ENCODE measurements at regions not wholly inside any gene's neighbourhood (a gene's known extent, or its start where the extent isn't known, plus 50 kb on each side); places are given as distances from the start of the nearest gene placed in this dataset.
"Not testable (repeated sequence)": the region's sequence is repeated elsewhere in the genome, so short reads cannot be mapped to it uniquely, and the experiment has no call there.

DNA sequence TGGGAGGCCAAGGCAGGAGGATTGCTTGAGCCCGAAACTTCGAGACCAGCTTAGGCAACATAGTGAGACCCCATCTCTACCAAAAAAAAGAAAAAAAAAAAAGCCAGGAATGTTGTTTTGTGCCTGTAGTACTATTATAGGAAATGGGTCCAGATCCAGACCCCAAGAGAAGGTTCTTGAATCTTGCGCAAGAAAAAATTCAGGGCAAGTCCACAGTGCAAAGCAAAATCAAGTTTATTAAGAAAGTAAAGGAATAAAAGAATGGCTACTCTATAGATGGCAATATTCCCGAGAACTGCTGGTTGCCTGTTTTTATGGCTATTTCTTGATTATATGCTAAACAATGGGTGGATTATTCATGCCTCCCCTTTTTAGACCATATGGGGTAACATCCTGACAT lies 51.2 kb upstream of the RDX start:
- DNase-seq (ENCODE audit: low spot score): no peak

DNA sequence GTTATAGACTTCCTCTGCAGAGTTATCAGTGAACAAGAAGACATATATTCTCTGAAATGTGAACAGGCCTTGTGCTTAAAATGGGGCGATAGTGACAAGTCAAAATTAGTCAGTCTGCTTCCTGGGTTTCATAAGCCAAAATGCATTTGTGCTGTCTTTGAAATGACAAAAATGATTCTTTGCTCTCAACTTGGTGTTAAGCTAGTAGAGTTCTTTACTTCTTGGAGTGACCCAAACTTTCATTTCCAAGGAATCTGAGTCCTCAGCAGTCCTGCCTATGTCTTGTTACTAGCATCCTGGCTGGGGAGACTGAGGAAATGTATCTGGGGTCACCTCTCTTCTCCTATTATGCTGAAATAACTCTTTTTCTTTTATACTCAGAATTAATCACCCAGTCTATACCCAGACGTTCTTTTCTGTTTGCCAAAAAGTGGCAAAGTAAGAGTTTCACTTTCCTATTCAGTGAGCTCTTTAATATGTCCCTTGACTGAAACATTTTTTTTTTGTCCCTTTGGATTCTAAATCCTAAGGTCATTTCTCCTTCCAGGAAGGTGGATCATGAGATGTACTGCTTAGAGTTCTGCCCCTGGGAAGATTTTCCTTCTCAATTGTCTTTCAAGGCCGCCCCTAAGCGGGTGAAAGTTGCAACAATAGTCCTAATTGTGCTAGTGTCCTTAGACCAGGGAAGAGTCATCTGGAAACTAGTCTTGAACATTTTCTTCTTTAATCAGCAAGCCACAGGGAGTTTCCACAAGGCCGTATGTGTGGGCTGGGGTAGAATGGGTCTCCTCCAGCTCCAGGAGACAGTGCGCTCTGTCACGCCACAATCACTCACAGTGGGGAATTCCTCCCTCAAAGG lies 53.0 kb upstream of the RDX start:
- no peak for DNase-seq (ENCODE audit: low spot score)

DNA sequence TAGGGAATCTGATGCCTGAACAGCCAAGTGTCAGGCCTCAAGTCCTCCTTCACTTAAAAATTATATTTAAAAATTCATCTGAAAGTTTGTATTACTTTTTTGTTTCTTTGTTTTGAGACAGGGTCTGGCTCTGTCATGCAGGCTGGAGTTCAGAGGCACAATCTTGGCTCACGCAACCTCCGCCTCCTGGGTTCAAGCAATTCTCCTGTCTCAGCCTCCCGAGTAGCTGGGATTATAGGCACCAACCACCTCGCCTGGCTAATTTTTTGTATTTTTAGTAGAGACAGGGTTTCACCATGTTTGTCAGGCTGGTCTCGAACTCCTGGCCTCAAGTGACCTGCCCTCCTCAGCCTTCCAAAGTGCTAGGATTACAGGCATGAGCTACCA lies 53.6 kb upstream of the RDX start:
- not testable (repeated sequence) for DNase-seq (ENCODE audit: low spot score)

DNA sequence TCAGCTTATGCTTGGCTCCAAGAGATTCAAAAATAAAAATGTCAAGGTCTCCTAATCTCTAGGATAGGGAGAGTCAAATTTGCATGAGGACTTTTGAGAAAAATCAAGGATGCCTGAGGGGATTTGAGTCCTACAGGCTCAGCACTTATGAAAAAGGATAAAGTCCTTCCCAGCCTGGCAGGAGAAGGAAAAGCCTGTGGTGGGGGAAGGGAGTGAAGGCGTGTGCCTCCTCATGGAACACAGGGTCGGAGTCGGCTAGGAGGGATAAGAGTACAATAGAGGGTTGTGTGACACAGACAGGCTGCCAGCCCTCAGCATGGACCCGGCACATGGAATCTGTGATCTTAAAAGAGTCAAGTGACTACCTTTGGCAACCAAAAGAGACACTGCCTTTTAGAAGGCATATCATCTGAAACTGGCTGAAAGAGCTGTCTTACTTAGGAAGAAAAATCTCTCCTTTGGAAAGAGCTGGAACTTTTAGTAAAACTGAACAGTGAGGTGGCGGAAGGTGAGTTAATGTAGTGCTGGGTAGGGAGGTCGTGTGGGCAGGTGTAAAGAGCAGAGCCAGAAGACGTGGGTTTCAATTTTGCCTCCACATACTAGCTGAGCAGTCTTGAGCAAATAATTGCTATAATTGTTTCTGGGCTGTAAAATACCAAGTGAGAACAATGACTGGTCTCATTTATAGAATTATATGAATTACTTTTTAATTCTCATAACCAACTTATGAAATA lies 58.8 kb upstream of the RDX start:
- DNase-seq (ENCODE audit: low spot score): no peak

DNA sequence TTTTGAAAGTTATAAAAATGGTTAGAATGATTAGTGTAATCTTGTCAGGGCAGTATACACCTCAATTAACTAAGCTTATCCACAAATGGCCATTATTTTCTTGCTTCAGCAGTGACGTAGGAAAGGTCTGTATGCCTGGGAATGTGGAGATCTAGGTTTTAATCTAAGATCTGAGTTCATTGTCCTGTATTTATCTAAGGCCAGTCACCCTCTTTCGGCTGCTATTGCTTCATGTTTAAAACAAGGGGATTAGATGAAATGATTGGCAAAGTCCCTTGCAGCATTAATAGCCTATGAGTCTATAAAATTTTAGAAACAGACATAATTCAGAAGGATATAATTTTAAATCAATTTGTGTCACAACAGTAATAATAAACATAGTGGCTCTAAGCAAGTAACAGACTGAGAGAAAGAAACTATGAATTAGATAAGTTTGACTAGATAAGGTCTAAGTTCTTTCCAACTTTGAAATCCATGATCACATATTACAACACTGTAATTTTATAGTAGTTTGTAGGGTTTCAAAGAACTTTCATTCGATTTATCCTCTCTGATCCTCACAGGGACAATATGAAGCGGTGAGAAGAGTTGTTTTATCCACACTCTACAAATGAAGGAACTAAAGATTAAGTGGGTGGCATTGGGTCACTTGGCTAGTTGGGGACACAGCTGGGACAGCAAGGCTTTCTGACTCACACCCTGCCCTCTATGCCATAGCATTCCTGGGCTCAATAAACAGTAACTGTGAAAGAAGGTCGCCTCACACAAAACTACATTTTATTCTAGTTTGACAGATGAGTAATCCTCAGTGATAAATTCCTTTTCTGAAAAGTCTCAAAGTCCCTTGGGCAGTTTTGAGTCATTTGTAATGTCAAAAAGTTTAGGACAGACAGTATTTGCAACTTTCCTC lies 60.6 kb upstream of the RDX start:
- no peak for DNase-seq (ENCODE audit: low spot score)

DNA sequence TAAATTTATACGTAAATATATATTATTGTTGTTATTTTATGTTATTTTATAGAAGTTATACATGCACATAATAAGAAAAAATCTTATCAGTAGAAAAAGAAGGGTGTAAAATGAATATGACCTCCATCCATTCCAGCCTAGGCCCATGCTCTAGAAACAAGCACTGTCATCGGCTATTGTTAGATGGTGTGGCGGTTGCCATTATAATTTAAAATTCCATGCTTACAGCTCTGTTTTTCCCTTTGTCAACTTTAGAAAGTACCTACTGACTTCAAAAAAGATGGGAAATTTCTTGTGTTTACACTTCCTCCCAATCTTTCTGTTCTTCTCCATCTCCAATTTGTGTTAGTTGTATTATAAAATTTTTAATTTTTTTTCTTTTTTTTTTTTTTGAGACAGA lies 61.9 kb upstream of the RDX start:
- no peak for DNase-seq (ENCODE audit: low spot score)

DNA sequence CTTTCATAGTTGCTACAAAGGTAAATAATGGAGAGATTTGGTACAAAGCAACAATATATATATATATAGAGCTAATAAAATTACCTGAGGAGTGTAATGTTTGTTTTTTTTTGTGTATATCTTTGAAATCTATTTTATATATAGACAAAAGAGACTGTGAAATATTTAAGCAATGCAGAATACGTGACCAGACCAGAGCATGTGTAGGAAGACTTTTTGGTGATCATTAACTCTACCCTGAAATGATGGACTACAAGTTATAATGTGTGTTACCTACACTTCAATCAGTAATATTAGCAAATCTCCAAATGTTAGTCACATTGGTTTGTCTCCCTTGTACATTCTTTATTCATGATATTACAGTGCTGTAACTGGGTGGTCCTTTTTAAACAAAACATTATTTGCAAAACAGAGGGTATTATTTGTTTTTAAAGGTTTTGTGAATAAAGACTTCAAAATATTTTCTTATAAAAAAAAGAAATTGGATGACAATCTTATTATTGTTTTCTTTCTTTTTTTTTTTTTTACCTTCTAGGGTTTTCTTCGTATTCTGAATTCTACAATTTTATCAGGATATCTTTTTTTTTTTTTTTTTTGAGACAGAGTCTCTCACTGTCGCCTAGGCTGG lies 64.5 kb upstream of the RDX start:
- not testable (repeated sequence) for DNase-seq (ENCODE audit: low spot score)

DNA sequence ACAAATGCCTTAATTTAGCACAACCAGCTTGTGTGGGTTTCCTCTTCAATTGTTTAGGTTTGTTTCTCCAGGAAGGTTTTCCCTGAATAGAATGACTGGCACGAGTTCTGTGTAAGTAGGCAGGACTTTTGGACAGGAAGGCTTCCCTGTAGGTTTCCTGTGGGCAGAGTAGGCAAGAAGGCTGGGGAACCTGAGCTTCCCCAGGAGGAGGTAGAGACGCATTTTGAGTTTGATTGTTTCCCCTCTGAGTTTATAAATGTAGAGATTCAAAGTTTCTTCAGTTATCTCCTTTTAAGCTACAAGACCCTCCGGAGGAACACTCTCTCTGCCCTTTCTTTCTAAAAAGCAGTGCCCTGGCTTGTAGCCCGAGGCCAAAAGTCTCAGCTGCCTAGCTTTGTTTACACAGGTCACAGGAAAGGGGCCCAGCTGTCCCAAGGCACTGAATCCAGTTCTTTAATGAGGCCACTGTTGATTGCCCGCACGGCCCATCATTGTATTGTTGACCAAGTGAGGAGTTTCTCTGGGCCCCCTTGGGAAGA lies 66.6 kb upstream of the RDX start:
- no peak for DNase-seq (ENCODE audit: low spot score)

DNA sequence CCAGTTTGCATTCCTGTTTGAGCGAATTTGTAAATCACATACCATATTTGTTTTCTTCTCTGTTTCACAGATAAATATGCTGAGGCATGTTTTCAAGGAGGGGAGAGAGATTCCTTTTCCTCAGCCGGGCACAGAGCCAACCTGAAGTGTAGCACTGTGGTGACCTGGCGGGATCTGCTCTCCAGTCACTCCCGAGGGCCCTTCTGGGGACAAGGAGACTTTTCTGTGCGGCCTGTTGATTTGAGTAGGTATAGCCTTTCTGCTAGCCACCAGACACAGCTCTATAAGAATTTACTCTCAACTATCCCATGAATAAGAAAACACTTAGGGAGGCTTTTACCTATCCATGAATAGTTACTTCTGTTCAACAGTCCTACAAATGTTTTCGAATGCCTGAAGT lies 63.5 kb upstream of the FDX1 start:
- DNase-seq (ENCODE audit: low spot score): no peak

DNA sequence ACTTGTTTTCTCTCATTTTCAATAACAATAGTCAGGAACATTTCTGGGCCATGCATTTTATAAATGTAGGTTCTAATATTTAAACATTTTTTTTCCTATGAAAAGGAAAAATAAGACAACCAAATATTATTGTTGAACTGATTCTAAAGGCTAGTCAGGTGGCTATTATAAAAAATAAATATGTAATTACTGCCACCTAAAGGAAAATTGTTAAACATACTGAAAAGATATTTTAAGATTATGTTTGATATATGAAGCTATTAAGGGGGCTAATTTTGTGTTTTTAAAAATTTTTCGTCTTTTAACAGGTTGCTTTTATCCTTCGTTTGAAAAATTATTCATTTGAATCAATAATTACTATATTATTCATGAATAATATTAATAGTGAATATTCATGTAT lies 62.2 kb upstream of the FDX1 start:
- no peak for DNase-seq (ENCODE audit: low spot score)

DNA sequence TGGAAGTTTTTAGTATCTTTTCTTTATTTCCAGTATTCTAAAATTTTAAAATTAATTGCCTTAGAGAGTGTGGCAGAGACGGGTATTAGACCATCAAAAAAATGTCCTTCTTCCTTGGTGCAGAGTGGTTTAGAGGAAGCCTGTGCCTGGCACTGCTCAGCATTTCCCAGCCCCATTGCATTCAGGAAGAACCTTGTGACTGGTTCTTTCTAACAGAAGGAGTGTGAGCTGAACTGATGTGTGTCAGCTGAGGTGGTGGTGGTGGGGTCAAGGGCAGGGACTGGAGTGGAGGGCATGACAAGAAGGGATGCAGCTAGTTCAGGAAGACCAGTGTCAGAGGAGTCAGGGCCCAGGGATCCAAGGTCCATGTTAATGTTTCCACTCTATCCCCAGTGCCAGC lies 58.7 kb upstream of the FDX1 start:
- DNase-seq (ENCODE audit: low spot score): no peak

DNA sequence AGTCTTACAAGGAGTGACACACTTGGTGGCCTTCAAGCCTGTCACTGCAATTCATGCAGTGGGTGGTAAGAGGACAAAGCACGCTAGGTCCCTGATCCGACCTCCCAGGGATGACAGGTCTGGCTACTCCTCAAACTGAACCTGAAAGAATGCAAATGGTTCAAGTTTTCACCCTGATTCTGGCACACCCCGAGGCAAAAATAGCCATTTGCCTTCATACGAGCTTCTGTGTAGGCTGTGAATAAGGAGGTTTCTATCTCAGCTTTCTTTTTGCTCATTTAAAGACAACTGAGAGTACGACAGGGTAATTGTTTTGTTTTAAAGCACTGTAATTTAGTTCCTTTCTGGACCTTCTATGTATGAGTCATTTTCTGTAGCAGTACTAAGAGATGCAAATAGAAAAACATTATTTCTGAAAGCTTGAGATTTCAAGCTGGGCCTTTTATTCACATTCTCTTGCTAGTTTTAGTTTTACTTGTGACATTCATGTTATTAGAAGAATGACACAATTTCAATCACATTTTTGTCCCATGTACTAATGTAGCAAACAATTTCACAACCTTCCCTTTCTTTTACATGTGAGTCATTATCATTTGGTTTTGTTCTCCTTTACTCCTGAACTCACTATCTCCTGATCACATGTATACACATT lies 56.6 kb upstream of the FDX1 start:
- DNase-seq (ENCODE audit: low spot score): no peak

DNA sequence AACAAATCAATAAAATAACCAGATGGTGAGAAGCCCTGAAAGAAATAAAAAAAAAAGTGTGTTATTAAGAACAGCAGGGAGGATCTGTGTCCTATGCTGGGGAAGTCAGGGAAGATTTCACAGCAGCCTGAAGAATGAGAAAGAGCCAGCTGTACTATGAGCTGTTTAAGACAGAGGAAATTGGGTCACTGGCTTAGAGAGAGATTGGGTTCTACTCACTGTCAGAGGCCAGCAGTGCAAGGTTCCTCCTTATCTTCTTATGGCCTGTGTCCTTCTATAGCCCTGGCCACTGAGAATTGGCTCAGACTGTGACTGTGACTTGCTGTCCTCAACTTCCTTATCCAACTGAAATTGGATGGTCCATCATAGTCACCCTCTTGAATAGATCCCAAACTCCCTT lies 54.8 kb upstream of the FDX1 start:
- no peak for DNase-seq (ENCODE audit: low spot score)

DNA sequence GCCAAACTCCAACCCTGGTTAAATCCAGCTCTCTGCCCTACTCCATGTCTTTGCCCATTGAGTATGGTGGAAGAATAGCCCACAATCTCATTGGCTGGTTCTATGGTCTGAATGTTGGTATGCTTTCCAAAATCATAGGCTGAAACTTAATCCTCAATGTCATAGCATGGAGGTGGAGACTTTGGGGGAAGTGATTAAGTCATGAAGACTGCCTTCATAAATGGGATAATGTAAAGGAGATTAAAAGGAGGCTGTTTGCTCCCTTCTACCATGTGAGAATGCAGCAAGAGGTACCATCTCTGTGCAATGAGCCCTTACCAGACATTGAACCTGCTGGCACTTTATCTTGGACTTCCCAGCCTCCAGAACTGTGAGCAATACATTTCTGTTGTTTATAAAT lies 54.4 kb upstream of the FDX1 start:
- no peak for DNase-seq (ENCODE audit: low spot score)

DNA sequence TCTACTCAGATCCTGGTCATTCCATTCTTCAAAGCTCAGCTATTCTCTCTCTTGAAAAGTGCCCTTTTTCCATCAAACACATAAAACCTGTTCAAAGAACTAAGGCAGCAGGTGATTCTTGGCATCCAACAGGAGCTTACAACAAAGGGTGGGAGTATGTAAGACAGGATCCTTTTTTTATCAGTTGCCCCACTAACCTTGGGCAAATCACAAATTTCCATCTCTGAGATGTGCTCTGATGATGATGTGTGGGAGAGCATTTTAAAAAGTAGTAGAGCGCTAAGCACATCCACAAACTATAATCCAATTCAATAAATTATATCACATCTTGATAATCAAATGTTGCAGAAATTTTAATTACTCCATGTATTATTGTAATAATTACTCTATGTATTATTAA lies 53.7 kb upstream of the FDX1 start:
- DNase-seq (ENCODE audit: low spot score): no peak

DNA sequence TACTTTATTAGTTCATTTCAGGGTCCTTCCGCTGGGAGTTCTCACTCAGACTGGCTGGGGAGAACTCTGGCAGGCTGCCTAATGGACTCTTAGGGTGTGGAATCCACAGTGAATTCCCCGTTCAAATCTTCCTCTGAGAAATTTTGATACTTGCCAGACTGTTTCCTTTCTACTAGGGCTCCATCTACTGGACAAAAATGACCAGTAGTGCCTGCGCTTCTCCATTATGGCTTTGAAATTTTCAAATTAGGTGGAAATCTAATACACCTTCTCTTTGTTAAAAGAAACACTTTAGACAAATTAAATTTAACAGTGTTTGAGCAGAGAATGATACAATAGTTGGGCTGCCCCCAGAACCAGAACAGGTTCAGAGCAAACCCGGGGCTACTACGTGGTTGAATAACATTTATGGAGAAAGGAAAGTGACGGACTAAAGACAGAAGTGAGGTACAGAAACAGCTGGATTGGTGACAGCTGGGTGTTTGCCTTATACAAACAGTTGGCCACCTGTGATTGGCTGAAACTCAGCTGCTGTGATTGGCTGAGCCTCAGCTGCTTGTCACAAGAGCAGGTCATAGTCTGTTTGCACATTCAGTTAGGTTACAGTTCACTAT lies 52.9 kb upstream of the FDX1 start:
- peak; percentile 56 for DNase-seq (ENCODE audit: low spot score)

DNA sequence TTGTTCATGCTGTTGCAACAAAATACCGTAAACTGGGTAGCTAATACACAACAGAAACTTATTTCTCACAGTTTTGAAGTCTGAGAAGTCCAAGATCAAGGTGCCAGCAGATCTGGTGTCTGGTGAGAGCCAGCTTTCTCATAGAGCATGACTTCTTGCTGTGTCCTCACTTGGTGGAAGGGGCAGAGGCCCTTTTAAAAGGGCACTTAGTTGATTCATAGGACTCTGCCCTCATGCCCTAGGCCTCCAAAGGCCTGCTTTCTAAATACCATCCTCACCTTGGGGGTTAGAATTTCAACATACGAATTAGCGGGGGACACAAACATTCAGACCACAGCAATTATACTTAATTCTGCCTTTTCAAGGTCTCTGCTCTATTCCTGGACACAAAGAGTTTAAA lies 52.3 kb upstream of the FDX1 start:
- no peak for DNase-seq (ENCODE audit: low spot score)

DNA sequence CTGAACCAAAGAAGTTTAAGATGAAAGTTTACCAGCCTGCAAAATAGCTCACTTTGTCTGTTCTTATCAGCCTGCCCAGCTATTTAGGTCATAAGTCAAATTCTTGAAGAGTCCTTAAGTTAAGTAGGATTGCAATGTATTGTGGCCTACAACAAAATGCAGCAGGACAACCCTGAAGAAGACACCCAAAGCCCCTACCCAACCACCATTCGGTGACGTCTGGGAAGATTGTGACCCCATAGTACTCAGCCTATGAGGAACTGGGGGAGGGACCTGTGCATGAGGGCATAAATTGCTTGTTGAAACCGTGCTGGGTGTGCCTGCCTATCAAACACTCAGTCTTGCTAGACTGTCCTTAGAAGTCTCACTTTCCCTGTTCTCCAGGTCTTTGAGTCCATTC lies 50.5 kb upstream of the FDX1 start:
- DNase-seq (ENCODE audit: low spot score): no peak

DNA sequence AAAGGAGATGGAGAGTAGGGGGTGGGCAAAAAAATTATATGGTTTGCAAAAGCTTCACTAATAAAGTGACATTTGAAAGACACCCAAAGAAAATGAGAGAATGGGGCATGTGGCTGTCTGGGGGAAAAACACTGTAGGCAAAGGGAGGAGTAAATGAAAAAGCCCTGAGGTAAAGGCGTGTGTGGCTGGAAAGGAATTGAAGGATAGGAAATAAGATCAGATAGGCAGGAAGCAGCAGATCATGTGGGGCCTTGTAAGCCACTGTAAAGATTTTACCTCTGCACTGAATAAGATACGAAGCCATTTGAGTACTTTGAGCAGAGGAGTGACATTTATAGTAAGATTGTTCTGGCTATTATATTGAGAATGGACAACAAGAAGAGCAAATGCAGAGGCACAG lies 49.8 kb upstream of the FDX1 start:
- DNase-seq (ENCODE audit: low spot score): no peak

All from CD4-positive, alpha-beta T cell treated with Interleukin-2 at 100 ng/mL for 4 hours (primary cell).